B cell (primary cell): ENCODE measurements at regions not wholly inside any gene's neighbourhood (a gene's known extent, or its start where the extent isn't known, plus 50 kb on each side); places are given as distances from the start of the nearest gene placed in this dataset.

ENCODE experiments used
- EZH2 ChIP-seq: IDR thresholded peaks from 2 replicates; pipeline ENCODE4 v1.6.1; 2012; ENCODE audit warnings: borderline replicate concordance, low read depth, mild to moderate bottlenecking, moderate library complexity, low read length; ENCODE audit not compliant: insufficient read depth, poor library complexity, severe bottlenecking
- TF ChIP-seq, protein P1 (sequence below): fragments of 200-600 bp; IDR thresholded peaks from one replicate; pipeline ENCODE4 v1.8.0; 2022; ENCODE audit warnings: antibody characterized with exemption, mild to moderate bottlenecking

DNA sequence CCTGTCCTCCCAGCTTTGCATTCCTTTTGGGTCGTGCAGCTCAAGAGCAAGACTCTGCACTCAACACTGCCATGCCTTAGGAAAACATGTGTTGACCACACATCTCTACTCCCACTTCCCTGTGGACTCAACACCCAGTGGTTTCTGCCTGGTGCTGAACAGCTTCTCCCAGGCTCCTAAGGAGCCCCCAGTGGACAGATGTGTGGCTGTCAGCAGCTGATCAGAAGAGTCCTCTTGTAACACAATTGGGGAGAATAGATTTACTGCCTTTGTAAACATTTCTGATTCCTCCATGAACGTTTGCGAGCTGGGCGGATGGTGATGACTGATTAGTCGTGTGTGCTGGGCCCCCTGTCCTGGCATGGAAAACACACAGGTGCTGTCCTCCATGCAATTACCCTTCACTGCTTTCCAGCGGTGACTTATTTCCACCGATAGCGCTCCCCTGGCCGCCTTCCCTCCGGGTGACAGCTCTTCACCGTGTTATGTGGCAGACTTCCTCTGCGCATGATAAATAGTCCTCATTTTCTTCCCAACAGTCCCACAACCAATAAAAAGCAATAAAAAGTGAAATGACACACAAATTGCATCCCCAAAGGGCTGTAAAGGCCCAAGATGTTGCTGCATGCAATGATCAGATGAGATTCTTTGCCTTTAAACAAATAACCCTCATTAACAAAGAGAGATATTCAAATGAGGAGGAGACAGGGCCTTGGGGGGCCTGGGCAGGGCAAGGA lies 249.4 kb upstream of the AJAP1 start:
- TF ChIP-seq, protein P1, sequence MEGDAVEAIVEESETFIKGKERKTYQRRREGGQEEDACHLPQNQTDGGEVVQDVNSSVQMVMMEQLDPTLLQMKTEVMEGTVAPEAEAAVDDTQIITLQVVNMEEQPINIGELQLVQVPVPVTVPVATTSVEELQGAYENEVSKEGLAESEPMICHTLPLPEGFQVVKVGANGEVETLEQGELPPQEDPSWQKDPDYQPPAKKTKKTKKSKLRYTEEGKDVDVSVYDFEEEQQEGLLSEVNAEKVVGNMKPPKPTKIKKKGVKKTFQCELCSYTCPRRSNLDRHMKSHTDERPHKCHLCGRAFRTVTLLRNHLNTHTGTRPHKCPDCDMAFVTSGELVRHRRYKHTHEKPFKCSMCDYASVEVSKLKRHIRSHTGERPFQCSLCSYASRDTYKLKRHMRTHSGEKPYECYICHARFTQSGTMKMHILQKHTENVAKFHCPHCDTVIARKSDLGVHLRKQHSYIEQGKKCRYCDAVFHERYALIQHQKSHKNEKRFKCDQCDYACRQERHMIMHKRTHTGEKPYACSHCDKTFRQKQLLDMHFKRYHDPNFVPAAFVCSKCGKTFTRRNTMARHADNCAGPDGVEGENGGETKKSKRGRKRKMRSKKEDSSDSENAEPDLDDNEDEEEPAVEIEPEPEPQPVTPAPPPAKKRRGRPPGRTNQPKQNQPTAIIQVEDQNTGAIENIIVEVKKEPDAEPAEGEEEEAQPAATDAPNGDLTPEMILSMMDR, result no peak
- no peak for TF ChIP-seq EZH2
